K562 (cell line): ENCODE measurements at regions not wholly inside any gene's neighbourhood (a gene's known extent, or its start where the extent isn't known, plus 50 kb on each side); places are given as distances from the start of the nearest gene placed in this dataset.

ENCODE experiments used
- FOXJ3 ChIP-seq: sonication (generic); formaldehyde crosslinking; IDR thresholded peaks from 2 replicates; pipeline ENCODE4 v1.4.0; 2020; ENCODE audit warnings: mild to moderate bottlenecking, missing genetic modification reagents
- GATA2 ChIP-seq: sonication (generic); formaldehyde crosslinking; IDR thresholded peaks from 2 replicates; pipeline ENCODE4 v1.4.0; 2020; ENCODE audit warnings: mild to moderate bottlenecking, missing genetic modification reagents
- RAD21 ChIP-seq, 2 experiments: fragments of 250-450 bp in 1 of 2; fragments of 450-650 bp in 1 of 2; sonication (Bioruptor Pico) in 1 of 2; formaldehyde crosslinking in 1 of 2; IDR thresholded peaks in 1 of 2; conservative IDR thresholded peaks in 1 of 2; 2 replicates each; pipeline versions ENCODE4 v1.4.0 to v1.8.0; 2020 to 2022; ENCODE audit warnings: mild to moderate bottlenecking in 2 of 2, moderate library complexity in 1 of 2
- SRSF9 ChIP-seq: fragments of 200-400 bp; formaldehyde crosslinking; IDR thresholded peaks from 2 replicates; pipeline ENCODE4 v1.6.1; 2017; ENCODE audit warnings: low read depth, low read length, borderline replicate concordance
- ZNF232 ChIP-seq: sonication (generic); formaldehyde crosslinking; IDR thresholded peaks from 2 replicates; pipeline ENCODE4 v1.8.0; 2022; ENCODE audit warnings: mild to moderate bottlenecking, missing genetic modification reagents
- TF ChIP-seq, protein P1 (sequence below): sonication (generic); formaldehyde crosslinking; IDR thresholded peaks from 2 replicates; pipeline ENCODE4 v1.8.1; 2023; ENCODE audit warnings: mild to moderate bottlenecking, missing genetic modification reagents

DNA sequence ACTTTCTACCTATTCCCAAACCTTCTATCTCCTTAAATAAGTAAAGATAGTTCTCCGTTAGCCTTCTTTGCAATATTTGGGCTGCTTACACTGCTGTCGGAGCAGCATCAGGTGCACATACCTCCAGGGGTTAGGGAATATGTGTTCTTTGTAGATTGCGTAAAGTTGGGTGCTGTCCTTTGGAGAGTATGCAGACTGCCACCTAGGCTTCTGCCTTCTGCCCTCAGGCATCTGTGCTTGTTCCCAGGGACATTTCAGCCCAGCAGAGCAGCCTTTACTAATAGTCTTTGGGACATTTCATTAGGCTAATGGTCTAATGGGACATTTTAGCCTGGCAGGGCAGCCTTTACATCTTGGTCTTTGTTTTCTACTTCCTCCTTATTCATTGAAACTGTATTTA, 260.6 kb downstream of the TPBG start:
- no peak for TF ChIP-seq FOXJ3 (CRISPR knock-in tag)
- TF ChIP-seq SRSF9 = no peak
- TF ChIP-seq, protein P1, sequence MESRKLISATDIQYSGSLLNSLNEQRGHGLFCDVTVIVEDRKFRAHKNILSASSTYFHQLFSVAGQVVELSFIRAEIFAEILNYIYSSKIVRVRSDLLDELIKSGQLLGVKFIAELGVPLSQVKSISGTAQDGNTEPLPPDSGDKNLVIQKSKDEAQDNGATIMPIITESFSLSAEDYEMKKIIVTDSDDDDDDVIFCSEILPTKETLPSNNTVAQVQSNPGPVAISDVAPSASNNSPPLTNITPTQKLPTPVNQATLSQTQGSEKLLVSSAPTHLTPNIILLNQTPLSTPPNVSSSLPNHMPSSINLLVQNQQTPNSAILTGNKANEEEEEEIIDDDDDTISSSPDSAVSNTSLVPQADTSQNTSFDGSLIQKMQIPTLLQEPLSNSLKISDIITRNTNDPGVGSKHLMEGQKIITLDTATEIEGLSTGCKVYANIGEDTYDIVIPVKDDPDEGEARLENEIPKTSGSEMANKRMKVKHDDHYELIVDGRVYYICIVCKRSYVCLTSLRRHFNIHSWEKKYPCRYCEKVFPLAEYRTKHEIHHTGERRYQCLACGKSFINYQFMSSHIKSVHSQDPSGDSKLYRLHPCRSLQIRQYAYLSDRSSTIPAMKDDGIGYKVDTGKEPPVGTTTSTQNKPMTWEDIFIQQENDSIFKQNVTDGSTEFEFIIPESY (CRISPR knock-in tag) = no peak
- TF ChIP-seq GATA2 = no peak
- no peak for TF ChIP-seq ZNF232 (CRISPR knock-in tag)
- no peak for TF ChIP-seq RAD21 (CRISPR knock-in tag; conservative IDR thresholded peaks at IDR 0.05 in 1 of 2, IDR thresholded peaks at IDR 0.05 in 1 of 2)
